ENCODE measurements at regions not wholly inside any gene's neighbourhood (a gene's known extent, or its start where the extent isn't known, plus 50 kb on each side); places are given as distances from the start of the nearest gene placed in this dataset.

GRCh38 chrX:10089378-10089795 is 67.4 kb upstream of the CLCN4 start:
- no peaks in the 10 kb centered on the region for H3K27me3 ChIP-seq (ENCODE audit: insufficient read depth, poor library complexity, severe bottlenecking)
- no peaks in the 10 kb centered on the region for H3K4me1 ChIP-seq (ENCODE audit: insufficient read depth, poor library complexity, severe bottlenecking)
- no peak overlapping the region for H3K27ac ChIP-seq (ENCODE audit: poor library complexity, severe bottlenecking)
- ATAC-seq (ENCODE audit: low read depth) (no peak), DNase-seq (ENCODE audit: low spot score) (no peak)
- peaks cover 5% of the 10 kb centered on the region; the same call in 1 of the 2 replicates for H3K36me3 ChIP-seq (ENCODE audit: low read depth)
- H3K9me3 ChIP-seq (ENCODE audit: severe bottlenecking) = no peaks in the 10 kb centered on the region
- H3K4me3 ChIP-seq (ENCODE audit: severe bottlenecking) = no peak overlapping the region
- no peak for TF ChIP-seq CTCF (IDR thresholded peaks at IDR 0.05; ENCODE audit: poor library complexity, severe bottlenecking)

GRCh38 chrX:10090319-10090718 is 66.5 kb upstream of the CLCN4 start:
- Histone ChIP-seq H3K9me3 (ENCODE audit: severe bottlenecking) (no peaks in the 10 kb centered on the region), H3K4me3 (ENCODE audit: severe bottlenecking) (no peak overlapping the region), H3K27ac (ENCODE audit: poor library complexity, severe bottlenecking) (no peak overlapping the region), H3K36me3 (ENCODE audit: low read depth) (peaks cover 5% of the 10 kb centered on the region; the same call in 1 of the 2 replicates), H3K4me1 (ENCODE audit: insufficient read depth, poor library complexity, severe bottlenecking) (no peaks in the 10 kb centered on the region), H3K27me3 (ENCODE audit: insufficient read depth, poor library complexity, severe bottlenecking) (no peaks in the 10 kb centered on the region)
- no peak for TF ChIP-seq CTCF (IDR thresholded peaks at IDR 0.05; ENCODE audit: poor library complexity, severe bottlenecking)
- ATAC-seq (ENCODE audit: low read depth) (no peak), DNase-seq (ENCODE audit: low spot score) (no peak)

- Histone ChIP-seq H3K27me3 (ENCODE audit: insufficient read depth, poor library complexity, severe bottlenecking) (no peaks in the 10 kb centered on the region), H3K4me1 (ENCODE audit: insufficient read depth, poor library complexity, severe bottlenecking) (no peaks in the 10 kb centered on the region), H3K9me3 (ENCODE audit: severe bottlenecking) (no peaks in the 10 kb centered on the region), H3K27ac (ENCODE audit: poor library complexity, severe bottlenecking) (no peak overlapping the region), H3K4me3 (ENCODE audit: severe bottlenecking) (no peak overlapping the region), H3K36me3 (ENCODE audit: low read depth) (peaks cover 5% of the 10 kb centered on the region; the same call in 1 of the 2 replicates)
- ATAC-seq (ENCODE audit: low read depth) (no peak), DNase-seq (ENCODE audit: low spot score) (no peak)
- TF ChIP-seq CTCF (IDR thresholded peaks at IDR 0.05; ENCODE audit: poor library complexity, severe bottlenecking) = no peak
These were observed 61.5 kb upstream of the CLCN4 start for GRCh38 chrX:10095246-10095645.

GRCh38 chrX:10095698-10096432 is 60.9 kb upstream of the CLCN4 start:
- no peaks in the 10 kb centered on the region for H3K27me3 ChIP-seq (ENCODE audit: insufficient read depth, poor library complexity, severe bottlenecking)
- ATAC-seq (ENCODE audit: low read depth) (no peak), DNase-seq (ENCODE audit: low spot score) (no peak)
- no peaks in the 10 kb centered on the region for H3K9me3 ChIP-seq (ENCODE audit: severe bottlenecking)
- H3K4me1 ChIP-seq (ENCODE audit: insufficient read depth, poor library complexity, severe bottlenecking) = no peaks in the 10 kb centered on the region
- TF ChIP-seq CTCF (IDR thresholded peaks at IDR 0.05; ENCODE audit: poor library complexity, severe bottlenecking) = no peak
- no peak overlapping the region for H3K27ac ChIP-seq (ENCODE audit: poor library complexity, severe bottlenecking)
- peaks cover under 1% of the 10 kb centered on the region; the same call in 1 of the 2 replicates for H3K36me3 ChIP-seq (ENCODE audit: low read depth)
- H3K4me3 ChIP-seq (ENCODE audit: severe bottlenecking) = no peak overlapping the region

GRCh38 chrX:10098270-10098713 is 58.5 kb upstream of the CLCN4 start:
- Histone ChIP-seq H3K4me1 (ENCODE audit: insufficient read depth, poor library complexity, severe bottlenecking) (no peaks in the 10 kb centered on the region), H3K9me3 (ENCODE audit: severe bottlenecking) (no peaks in the 10 kb centered on the region), H3K4me3 (ENCODE audit: severe bottlenecking) (no peak overlapping the region), H3K36me3 (ENCODE audit: low read depth) (no peaks in the 10 kb centered on the region), H3K27ac (ENCODE audit: poor library complexity, severe bottlenecking) (no peak overlapping the region), H3K27me3 (ENCODE audit: insufficient read depth, poor library complexity, severe bottlenecking) (no peaks in the 10 kb centered on the region)
- ATAC-seq (ENCODE audit: low read depth) (no peak), DNase-seq (ENCODE audit: low spot score) (no peak)
- no peak for TF ChIP-seq CTCF (IDR thresholded peaks at IDR 0.05; ENCODE audit: poor library complexity, severe bottlenecking)
